PC-9 (cell line): ENCODE measurements at regions not wholly inside any gene's neighbourhood (a gene's known extent, or its start where the extent isn't known, plus 50 kb on each side); places are given as distances from the start of the nearest gene placed in this dataset.

ENCODE experiments used
- BruUV-seq: library from RNA; stranded (reverse); fragments of 400-500 nt; replicated peaks from 2 replicates; lab custom pipeline; 2021; lab: Mats Ljungman, UMichigan
- CTCF ChIA-PET: fragments of 300-600 bp; sonication (Branson Sonifier 250); formaldehyde crosslinking; loops from one replicate; lab custom pipeline; 2022; ENCODE audit warnings: antibody characterized with exemption; lab: Charles Lee
- POLR2A ChIA-PET: fragments of 300-600 bp; sonication (Branson Sonifier 250); formaldehyde crosslinking; loops from one replicate; lab custom pipeline; 2022; ENCODE audit warnings: antibody characterized with exemption; ENCODE audit not compliant: unreplicated experiment; lab: Charles Lee
- DNase-seq, 2 experiments: peaks; one replicate each; pipeline versions ENCODE4 v3.0.0 to v3.0.0-alpha.2; 2015 to 2022; ENCODE audit warnings: mixed read lengths in 1 of 2
- H2AFZ ChIP-seq: fragments of 200-600 bp; sonication (generic); 2 replicates; pipeline ENCODE4 v1.8.1; 2017; ENCODE audit warnings: antibody characterized with exemption
- H3F3A ChIP-seq: fragments of 200-600 bp; sonication (generic); 2 replicates; pipeline ENCODE4 v1.8.1; 2017; ENCODE audit warnings: antibody characterized with exemption, mild to moderate bottlenecking, low read depth; ENCODE audit not compliant: insufficient read depth
- H3K27ac ChIP-seq: fragments of 200-600 bp; sonication (generic); 2 replicates; pipeline ENCODE4 v1.6.1; 2016; ENCODE audit warnings: mixed run types
- H3K27me3 ChIP-seq: fragments of 200-600 bp; sonication (generic); 2 replicates; pipeline ENCODE4 v1.6.1; 2016; ENCODE audit warnings: low read depth, mixed run types; ENCODE audit not compliant: insufficient read depth
- H3K36me3 ChIP-seq: fragments of 200-600 bp; sonication (generic); 2 replicates; pipeline ENCODE4 v1.6.1; 2016; ENCODE audit warnings: low read depth, mixed run types
- H3K4me1 ChIP-seq: fragments of 200-600 bp; sonication (generic); replicated peaks from 2 replicates; pipeline ENCODE4 v1.6.1; 2016; ENCODE audit warnings: mixed run types; ENCODE audit not compliant: insufficient read depth
- H3K4me2 ChIP-seq: fragments of 200-600 bp; sonication (generic); 2 replicates; pipeline ENCODE4 v1.6.1; 2017; ENCODE audit warnings: mixed run types
- H3K4me3 ChIP-seq: fragments of 200-600 bp; sonication (generic); 2 replicates; pipeline ENCODE4 v1.6.1; 2016; ENCODE audit warnings: mixed run types
- H3K79me2 ChIP-seq: fragments of 200-600 bp; sonication (generic); 2 replicates; pipeline ENCODE4 v1.6.1; 2017; ENCODE audit warnings: low read depth, mixed run types
- H3K9me2 ChIP-seq: fragments of 200-600 bp; sonication (generic); 2 replicates; pipeline ENCODE4 v1.8.1; 2017; ENCODE audit warnings: mild to moderate bottlenecking; ENCODE audit not compliant: insufficient read depth
- H3K9me3 ChIP-seq: fragments of 200-600 bp; sonication (generic); 2 replicates; pipeline ENCODE4 v1.8.1; 2016; ENCODE audit warnings: low read depth; ENCODE audit not compliant: insufficient read depth
- H4K20me1 ChIP-seq: fragments of 200-600 bp; sonication (generic); 2 replicates; pipeline ENCODE4 v1.8.1; 2017; ENCODE audit not compliant: insufficient read depth
- EZH2 ChIP-seq: fragments of 200-600 bp; sonication (generic); IDR thresholded peaks from 2 replicates; pipeline ENCODE4 v1.8.0; 2017; ENCODE audit warnings: antibody characterized with exemption, low read depth
- intact Hi-C: fragments of 100-400 bp; cut with micrococcal nuclease; formaldehyde crosslinking; loops from one replicate; pipeline ENCODE4 v1.10.0; 2022; ENCODE audit not compliant: unreplicated experiment
- TF ChIP-seq, protein P1 (sequence below): fragments of 200-600 bp; sonication (generic); conservative IDR thresholded peaks from 2 replicates; pipeline ENCODE4 v1.6.1; 2017; ENCODE audit warnings: mixed run types, antibody characterized with exemption, mild to moderate bottlenecking, moderate library complexity

GRCh38 chr18:30572214-30572613 is 470.3 kb downstream of the DSC3 start:
- POLR2A ChIA-PET = no interaction called here

DNA sequence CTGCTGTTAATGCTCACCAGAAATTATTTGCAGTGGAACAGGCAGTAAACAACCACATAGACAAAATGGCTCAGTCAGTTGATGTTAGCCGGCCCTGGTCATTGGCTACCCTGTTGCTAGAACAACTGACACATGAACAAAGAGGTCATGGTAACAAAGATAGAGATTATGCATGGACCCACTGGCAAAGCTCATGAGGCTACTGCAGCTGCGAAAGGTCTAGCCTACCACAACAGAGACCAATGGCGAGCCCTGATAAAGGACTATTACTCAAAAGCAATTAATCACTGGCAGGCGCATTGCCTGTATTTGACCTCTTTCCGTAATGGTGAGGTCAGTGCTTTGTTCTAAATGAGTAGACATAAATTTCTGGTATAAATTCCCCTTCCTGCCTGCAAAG is 474.2 kb downstream of the DSC3 start:
- DNase-seq = no peak
- no peaks in the 10 kb centered on the region for H4K20me1 ChIP-seq
- H3K4me2 ChIP-seq = no peak overlapping the region
- CTCF ChIA-PET = no interaction called here
- H3K4me1 ChIP-seq = no peaks in the 10 kb centered on the region
- no peaks in the 10 kb centered on the region for H3K27me3 ChIP-seq
- intact Hi-C loops = no loop called here
- H3K9me3 ChIP-seq = no peaks in the 10 kb centered on the region; the same call in 1 of the 2 replicates
- BruUV-seq = no TSS peak
- no peak overlapping the region for H3K27ac ChIP-seq
- no peak overlapping the region for H3K4me3 ChIP-seq
- no peaks in the 10 kb centered on the region for H3K36me3 ChIP-seq
- no peaks in the 10 kb centered on the region for H3K9me2 ChIP-seq
- TF ChIP-seq, protein P1, sequence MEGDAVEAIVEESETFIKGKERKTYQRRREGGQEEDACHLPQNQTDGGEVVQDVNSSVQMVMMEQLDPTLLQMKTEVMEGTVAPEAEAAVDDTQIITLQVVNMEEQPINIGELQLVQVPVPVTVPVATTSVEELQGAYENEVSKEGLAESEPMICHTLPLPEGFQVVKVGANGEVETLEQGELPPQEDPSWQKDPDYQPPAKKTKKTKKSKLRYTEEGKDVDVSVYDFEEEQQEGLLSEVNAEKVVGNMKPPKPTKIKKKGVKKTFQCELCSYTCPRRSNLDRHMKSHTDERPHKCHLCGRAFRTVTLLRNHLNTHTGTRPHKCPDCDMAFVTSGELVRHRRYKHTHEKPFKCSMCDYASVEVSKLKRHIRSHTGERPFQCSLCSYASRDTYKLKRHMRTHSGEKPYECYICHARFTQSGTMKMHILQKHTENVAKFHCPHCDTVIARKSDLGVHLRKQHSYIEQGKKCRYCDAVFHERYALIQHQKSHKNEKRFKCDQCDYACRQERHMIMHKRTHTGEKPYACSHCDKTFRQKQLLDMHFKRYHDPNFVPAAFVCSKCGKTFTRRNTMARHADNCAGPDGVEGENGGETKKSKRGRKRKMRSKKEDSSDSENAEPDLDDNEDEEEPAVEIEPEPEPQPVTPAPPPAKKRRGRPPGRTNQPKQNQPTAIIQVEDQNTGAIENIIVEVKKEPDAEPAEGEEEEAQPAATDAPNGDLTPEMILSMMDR = no peak
- TF ChIP-seq EZH2 = no peak
- no peak overlapping the region for H2AFZ ChIP-seq
- POLR2A ChIA-PET = no interaction called here
- no peaks in the 10 kb centered on the region for H3F3A ChIP-seq
- no peaks in the 10 kb centered on the region for H3K79me2 ChIP-seq

More at GRCh38 chr18:30572214-30572613, 470.3 kb downstream of the DSC3 start:
- H3K4me2 ChIP-seq = no peak overlapping the region
- H3K4me1 ChIP-seq = no peaks in the 10 kb centered on the region
- H3K79me2 ChIP-seq = no peaks in the 10 kb centered on the region
- H4K20me1 ChIP-seq = no peaks in the 10 kb centered on the region
- no peak for DNase-seq
- no peaks in the 10 kb centered on the region; the same call in 1 of the 2 replicates for H3K9me3 ChIP-seq
- H3K4me3 ChIP-seq = no peak overlapping the region
- no peaks in the 10 kb centered on the region for H3K9me2 ChIP-seq
- BruUV-seq = no TSS peak
- H3K27ac ChIP-seq = no peak overlapping the region
- H2AFZ ChIP-seq = no peak overlapping the region
- intact Hi-C loops = no loop called here
- H3K36me3 ChIP-seq = no peaks in the 10 kb centered on the region
- no peaks in the 10 kb centered on the region for H3K27me3 ChIP-seq
- TF ChIP-seq, protein P1 = no peak
- no peak for TF ChIP-seq EZH2
- CTCF ChIA-PET = no interaction called here
- H3F3A ChIP-seq = no peaks in the 10 kb centered on the region

DNA sequence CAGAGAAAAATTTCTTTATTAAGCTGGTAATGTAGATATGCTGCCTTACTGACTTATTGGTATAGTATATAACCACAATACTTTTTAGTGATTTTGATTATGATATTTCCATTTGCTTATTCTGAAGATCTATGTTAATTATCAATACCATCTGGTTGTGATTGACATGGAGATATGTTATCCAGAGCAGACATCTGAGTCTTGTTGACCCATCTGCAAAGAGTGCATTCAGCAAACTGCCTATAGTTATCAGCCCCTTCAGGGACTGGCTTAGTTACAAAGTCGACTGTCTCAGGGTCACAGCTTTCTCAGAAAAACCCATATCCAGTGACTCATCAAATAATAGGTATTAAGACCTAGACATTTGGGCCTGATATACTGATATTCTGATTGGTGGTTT is 475.7 kb downstream of the DSC3 start:
- Histone ChIP-seq H3K4me1 (no peaks in the 10 kb centered on the region), H3K9me2 (no peaks in the 10 kb centered on the region), H3K27me3 (no peaks in the 10 kb centered on the region), H3K4me3 (no peak overlapping the region), H3K27ac (no peak overlapping the region), H4K20me1 (no peaks in the 10 kb centered on the region), H3K4me2 (no peak overlapping the region), H3K9me3 (no peaks in the 10 kb centered on the region), H3K79me2 (no peaks in the 10 kb centered on the region), H3F3A (no peaks in the 10 kb centered on the region), H3K36me3 (no peaks in the 10 kb centered on the region), H2AFZ (no peak overlapping the region)
- no TSS peak for BruUV-seq
- TF ChIP-seq EZH2 = no peak
- TF ChIP-seq, protein P1 = no peak
- ChIA-PET CTCF (no interaction called here), POLR2A (no interaction called here)
- no peak for DNase-seq
- intact Hi-C loops = no loop called here
